SK-N-SH (cell line): ENCODE measurements at regions not wholly inside any gene's neighbourhood (a gene's known extent, or its start where the extent isn't known, plus 50 kb on each side); places are given as distances from the start of the nearest gene placed in this dataset.

Experiments used
- CTCF ChIA-PET: fragments of 300-600, 350-600 bp; formaldehyde crosslinking; extraction: SDS; loops from one replicate; lab custom pipeline; 2021; lab: Yijun Ruan, JAX
- POLR2A ChIA-PET: fragments of 350-600 bp; sonication (Branson Sonifier 250); formaldehyde crosslinking; extraction: SDS; loops from one replicate; lab custom pipeline; 2020; ENCODE audit warnings: antibody characterized with exemption, inconsistent platforms; lab: Yijun Ruan, JAX
- DNase-seq: peaks from one replicate; pipeline ENCODE4 v3.0.0; 2012
- H2AFZ ChIP-seq: fragments of 200-600 bp; sonication (generic); 2 replicates; pipeline ENCODE4 v1.8.1; 2016; ENCODE audit warnings: antibody characterized with exemption, mild to moderate bottlenecking, low read depth
- H3F3A ChIP-seq: fragments of 200-600 bp; sonication (generic); replicated peaks from 2 replicates; pipeline ENCODE3; 2016; ENCODE audit warnings: antibody characterized with exemption, mild to moderate bottlenecking; ENCODE audit not compliant: insufficient read depth
- H3K27ac ChIP-seq, 2 experiments: fragments of 200-500 bp in 1 of 2; fragments of 200-600 bp in 1 of 2; sonication (Bioruptor generic) in 1 of 2; sonication (generic), shearing (Covaris generic) in 1 of 2; 2 replicates each; pipeline versions ENCODE4 v1.5.1 to v1.6.1; 2014 to 2016; ENCODE audit warnings: low read depth in 2 of 2, inconsistent platforms in 1 of 2, low read length in 1 of 2, mild to moderate bottlenecking in 1 of 2, mixed read lengths in 1 of 2
- H3K27me3 ChIP-seq: fragments of 200-600 bp; sonication (generic), shearing (Covaris generic); 2 replicates; pipeline ENCODE4 v1.6.1; 2016; ENCODE audit warnings: mixed run types; ENCODE audit not compliant: insufficient read depth
- H3K36me3 ChIP-seq, 2 experiments: fragments of 200-500 bp in 1 of 2; fragments of 200-600 bp in 1 of 2; sonication (Bioruptor generic) in 1 of 2; sonication (generic) in 1 of 2; replicated peaks in 1 of 2; 2 replicates each; pipeline versions ENCODE3 to v1.5.1; 2014 to 2016; ENCODE audit warnings: low read length in 1 of 2, mild to moderate bottlenecking in 1 of 2; ENCODE audit not compliant: insufficient read depth in 2 of 2, control insufficient read depth in 1 of 2
- H3K4me1 ChIP-seq, 2 experiments: fragments of 200-500 bp in 1 of 2; fragments of 200-600 bp in 1 of 2; sonication (Bioruptor generic) in 1 of 2; sonication (generic), shearing (Covaris generic) in 1 of 2; 2 replicates each; pipeline versions ENCODE4 v1.5.1 to v1.6.1; 2014 to 2016; ENCODE audit warnings: low read depth in 1 of 2, low read length in 1 of 2, mixed run types in 1 of 2; ENCODE audit not compliant: insufficient read depth in 2 of 2, control insufficient read depth in 1 of 2
- H3K4me2 ChIP-seq: fragments of 200-600 bp; sonication (generic), shearing (Covaris generic); 2 replicates; pipeline ENCODE4 v1.6.1; 2017; ENCODE audit warnings: mixed run types
- H3K4me3 ChIP-seq, 2 experiments: fragments of 200-500 bp in 1 of 2; fragments of 200-600 bp in 1 of 2; sonication (Bioruptor generic) in 1 of 2; sonication (generic), shearing (Covaris generic) in 1 of 2; 2 replicates each; pipeline versions ENCODE4 v1.5.1 to v1.8.1; 2014 to 2016; ENCODE audit warnings: low read depth in 2 of 2, inconsistent platforms in 1 of 2, low read length in 1 of 2, mild to moderate bottlenecking in 1 of 2, mixed read lengths in 1 of 2, moderate library complexity in 1 of 2
- H3K79me2 ChIP-seq: fragments of 200-600 bp; sonication (generic); 2 replicates; pipeline ENCODE4 v1.8.1; 2017; ENCODE audit warnings: mild to moderate bottlenecking; ENCODE audit not compliant: insufficient read depth
- H3K9ac ChIP-seq: fragments of 200-600 bp; sonication (generic); 2 replicates; pipeline ENCODE4 v1.6.1; 2017; ENCODE audit warnings: mixed run types
- H3K9me2 ChIP-seq: fragments of 200-600 bp; sonication (generic); 2 replicates; pipeline ENCODE4 v1.6.1; 2017; ENCODE audit warnings: mixed run types
- H3K9me3 ChIP-seq: fragments of 200-600 bp; sonication (generic); 2 replicates; pipeline ENCODE4 v1.6.1; 2017; ENCODE audit warnings: mixed run types, mild to moderate bottlenecking, moderate library complexity
- H4K20me1 ChIP-seq: fragments of 200-600 bp; sonication (generic); 2 replicates; pipeline ENCODE4 v1.6.1; 2017; ENCODE audit warnings: mild to moderate bottlenecking, mixed run types; ENCODE audit not compliant: insufficient read depth
- CHD2 ChIP-seq: fragments of 150-350 bp; IDR thresholded peaks from 2 replicates; pipeline ENCODE4 v1.6.1; 2018; ENCODE audit warnings: low read length; ENCODE audit not compliant: partially characterized antibody
- ELF1 ChIP-seq: IDR thresholded peaks from 2 replicates; pipeline ENCODE4 v1.4.0; 2012
- FOXM1 ChIP-seq: IDR thresholded peaks from 2 replicates; pipeline ENCODE4 v1.4.0; 2012; ENCODE audit warnings: low read depth, mild to moderate bottlenecking
- GABPA ChIP-seq: IDR thresholded peaks from 2 replicates; pipeline ENCODE4 v1.4.0; 2012; ENCODE audit warnings: low read depth, mild to moderate bottlenecking
- JUND ChIP-seq: IDR thresholded peaks from 2 replicates; pipeline ENCODE4 v1.4.0; 2012
- NFIC ChIP-seq: IDR thresholded peaks from 2 replicates; pipeline ENCODE4 v1.4.0; 2012; ENCODE audit warnings: borderline replicate concordance
- POLR2AphosphoS5 ChIP-seq: IDR thresholded peaks from 2 replicates; pipeline ENCODE4 v1.6.1; 2012; ENCODE audit warnings: low read depth, low read length
- RCOR1 ChIP-seq: fragments of 150-350 bp; IDR thresholded peaks from 2 replicates; pipeline ENCODE4 v1.6.1; 2017; ENCODE audit warnings: antibody characterized with exemption, low read length
- RFX5 ChIP-seq: IDR thresholded peaks from 2 replicates; pipeline ENCODE4 v1.6.1; 2012; ENCODE audit warnings: mild to moderate bottlenecking, improper control_type of control experiment, low read length
- SIN3A ChIP-seq: IDR thresholded peaks from 2 replicates; pipeline ENCODE4 v1.6.1; 2012; ENCODE audit warnings: low read depth, mild to moderate bottlenecking, low read length, moderate library complexity, borderline replicate concordance
- SMC3 ChIP-seq: IDR thresholded peaks from 2 replicates; pipeline ENCODE4 v1.6.1; 2012; ENCODE audit warnings: low read depth, low read length, improper control_type of control experiment
- TAF1 ChIP-seq: IDR thresholded peaks from 2 replicates; pipeline ENCODE4 v1.6.1; 2012; ENCODE audit warnings: low read depth, mild to moderate bottlenecking, low read length, moderate library complexity, borderline replicate concordance
- YY1 ChIP-seq: IDR thresholded peaks from 2 replicates; pipeline ENCODE4 v1.4.0; 2012; ENCODE audit warnings: low read depth, mild to moderate bottlenecking
- WGBS: methylation state at CpG from one replicate; pipeline ENCODE4 v1.1.6; 2017; ENCODE audit warnings: low lambda C conversion rate; 5-methylcytosine and 5-hydroxymethylcytosine counted together
- TF ChIP-seq, protein P1 (sequence below): IDR thresholded peaks from 2 replicates; pipeline ENCODE4 v1.4.0; 2012; ENCODE audit warnings: low read depth
- TF ChIP-seq, protein P2 (sequence below): fragments of 200-600 bp; sonication (generic); IDR thresholded peaks from 2 replicates; pipeline ENCODE4 v1.6.1; 2017; ENCODE audit warnings: antibody characterized with exemption, mild to moderate bottlenecking, moderate library complexity
- TF ChIP-seq, protein P3 (sequence below): IDR thresholded peaks from 2 replicates; pipeline ENCODE4 v1.4.0; 2012; ENCODE audit warnings: low read depth, borderline replicate concordance
- TF ChIP-seq, protein P4 (sequence below): fragments of 150-350 bp; IDR thresholded peaks from 2 replicates; pipeline ENCODE4 v1.6.1; 2016; ENCODE audit warnings: mild to moderate bottlenecking, low read depth, low read length

DNA sequence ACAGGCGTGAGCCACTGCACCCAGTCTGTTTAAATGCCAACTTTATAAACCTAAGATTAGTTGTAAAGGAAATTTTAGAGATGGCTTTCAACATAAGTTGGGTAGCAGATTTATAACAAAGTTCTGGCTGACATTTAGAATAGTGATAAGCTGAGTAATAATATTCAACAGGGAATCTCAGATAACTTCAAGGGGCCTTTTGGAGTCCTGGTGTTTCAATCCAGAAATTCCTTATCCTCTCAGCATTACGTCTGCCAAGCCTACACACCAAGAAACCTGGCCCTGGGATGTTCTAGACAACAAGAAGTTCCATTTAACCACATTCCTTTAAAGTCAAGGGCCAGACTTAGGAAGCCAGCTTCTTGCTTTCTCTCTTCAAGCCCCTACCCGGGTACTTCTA lies 59.5 kb upstream of the DYRK2 start:
- WGBS = 61% methylated on average over 3 of the region's 3 CpGs
- Histone ChIP-seq H3K4me1 (peaks cover 0 to 7% of the 10 kb centered on the region in 2 experiments; a peak in 2 of 4 replicates), H4K20me1 (no peaks in the 10 kb centered on the region), H3K4me3 (no peak overlapping the region), H3K4me2 (no peak overlapping the region), H2AFZ (no peak overlapping the region), H3K27ac (no peak overlapping the region), H3K36me3 (no peaks in the 10 kb centered on the region), H3K9ac (no peak overlapping the region), H3K9me2 (no peaks in the 10 kb centered on the region), H3K79me2 (no peaks in the 10 kb centered on the region), H3K9me3 (no peaks in the 10 kb centered on the region), H3F3A (peaks cover 2% of the 10 kb centered on the region), H3K27me3 (no peaks in the 10 kb centered on the region)
- ChIA-PET POLR2A (no interaction called here), CTCF (no interaction called here)
- TF ChIP-seq TAF1 = no peak
- no peak for TF ChIP-seq ELF1
- TF ChIP-seq RFX5 = no peak
- no peak for TF ChIP-seq YY1
- no peak for TF ChIP-seq RCOR1
- TF ChIP-seq, protein P1, sequence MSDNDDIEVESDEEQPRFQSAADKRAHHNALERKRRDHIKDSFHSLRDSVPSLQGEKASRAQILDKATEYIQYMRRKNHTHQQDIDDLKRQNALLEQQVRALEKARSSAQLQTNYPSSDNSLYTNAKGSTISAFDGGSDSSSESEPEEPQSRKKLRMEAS = no peak
- TF ChIP-seq, protein P2, sequence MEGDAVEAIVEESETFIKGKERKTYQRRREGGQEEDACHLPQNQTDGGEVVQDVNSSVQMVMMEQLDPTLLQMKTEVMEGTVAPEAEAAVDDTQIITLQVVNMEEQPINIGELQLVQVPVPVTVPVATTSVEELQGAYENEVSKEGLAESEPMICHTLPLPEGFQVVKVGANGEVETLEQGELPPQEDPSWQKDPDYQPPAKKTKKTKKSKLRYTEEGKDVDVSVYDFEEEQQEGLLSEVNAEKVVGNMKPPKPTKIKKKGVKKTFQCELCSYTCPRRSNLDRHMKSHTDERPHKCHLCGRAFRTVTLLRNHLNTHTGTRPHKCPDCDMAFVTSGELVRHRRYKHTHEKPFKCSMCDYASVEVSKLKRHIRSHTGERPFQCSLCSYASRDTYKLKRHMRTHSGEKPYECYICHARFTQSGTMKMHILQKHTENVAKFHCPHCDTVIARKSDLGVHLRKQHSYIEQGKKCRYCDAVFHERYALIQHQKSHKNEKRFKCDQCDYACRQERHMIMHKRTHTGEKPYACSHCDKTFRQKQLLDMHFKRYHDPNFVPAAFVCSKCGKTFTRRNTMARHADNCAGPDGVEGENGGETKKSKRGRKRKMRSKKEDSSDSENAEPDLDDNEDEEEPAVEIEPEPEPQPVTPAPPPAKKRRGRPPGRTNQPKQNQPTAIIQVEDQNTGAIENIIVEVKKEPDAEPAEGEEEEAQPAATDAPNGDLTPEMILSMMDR = no peak
- TF ChIP-seq CHD2 = no peak
- no peak for TF ChIP-seq GABPA
- no peak for TF ChIP-seq NFIC
- TF ChIP-seq JUND = no peak
- TF ChIP-seq, protein P3, sequence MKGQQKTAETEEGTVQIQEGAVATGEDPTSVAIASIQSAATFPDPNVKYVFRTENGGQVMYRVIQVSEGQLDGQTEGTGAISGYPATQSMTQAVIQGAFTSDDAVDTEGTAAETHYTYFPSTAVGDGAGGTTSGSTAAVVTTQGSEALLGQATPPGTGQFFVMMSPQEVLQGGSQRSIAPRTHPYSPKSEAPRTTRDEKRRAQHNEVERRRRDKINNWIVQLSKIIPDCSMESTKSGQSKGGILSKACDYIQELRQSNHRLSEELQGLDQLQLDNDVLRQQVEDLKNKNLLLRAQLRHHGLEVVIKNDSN = no peak
- TF ChIP-seq, protein P4, sequence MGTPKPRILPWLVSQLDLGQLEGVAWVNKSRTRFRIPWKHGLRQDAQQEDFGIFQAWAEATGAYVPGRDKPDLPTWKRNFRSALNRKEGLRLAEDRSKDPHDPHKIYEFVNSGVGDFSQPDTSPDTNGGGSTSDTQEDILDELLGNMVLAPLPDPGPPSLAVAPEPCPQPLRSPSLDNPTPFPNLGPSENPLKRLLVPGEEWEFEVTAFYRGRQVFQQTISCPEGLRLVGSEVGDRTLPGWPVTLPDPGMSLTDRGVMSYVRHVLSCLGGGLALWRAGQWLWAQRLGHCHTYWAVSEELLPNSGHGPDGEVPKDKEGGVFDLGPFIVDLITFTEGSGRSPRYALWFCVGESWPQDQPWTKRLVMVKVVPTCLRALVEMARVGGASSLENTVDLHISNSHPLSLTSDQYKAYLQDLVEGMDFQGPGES = no peak
- TF ChIP-seq FOXM1 = no peak
- no peak for TF ChIP-seq SMC3
- no peak for TF ChIP-seq POLR2AphosphoS5
- TF ChIP-seq SIN3A = no peak
- no peak for DNase-seq
